ENCODE measurements at regions not wholly inside any gene's neighbourhood (a gene's known extent, or its start where the extent isn't known, plus 50 kb on each side); places are given as distances from the start of the nearest gene placed in this dataset.

GRCh38 chr1:200228081-200228480, 181.8 kb downstream of the ZNF281 start:
- no peak overlapping the region for H4K8ac ChIP-seq (ENCODE audit: extremely low read depth, insufficient read depth, low read length)
- no peak overlapping the region for H2BK5ac ChIP-seq (ENCODE audit: low read depth, low read length)
- H3K56ac ChIP-seq (replicated peaks; ENCODE audit: insufficient read length, low read depth, low read length): no peak overlapping the region
- peak overlapping the region; percentile 88 for H2BK20ac ChIP-seq (ENCODE audit: low read length)
- peak overlapping the region; percentile 27; the same call in 1 of the 2 replicates for H3K18ac ChIP-seq (ENCODE audit: extremely low read depth, low read length)
- no peak overlapping the region for H4K91ac ChIP-seq (replicated peaks; ENCODE audit: insufficient read length, low read length)
- peak overlapping the region; percentile 85; the same call in 1 of the 2 replicates for H2BK12ac ChIP-seq (ENCODE audit: low read depth, low read length)
- H3K4me1 ChIP-seq (replicated peaks in 1 of 4; ENCODE audit: control insufficient read depth in 3 of 4, insufficient read depth in 4 of 4, low read length in 3 of 4): peaks cover 2 to 17% (median 14%) of the 10 kb centered on the region in 4 experiments
- no peak overlapping the region for H3K9ac ChIP-seq (replicated peaks in 1 of 4; ENCODE audit: extremely low read depth in 1 of 4, low read depth in 3 of 4, low read length in 3 of 4)
- no peaks in the 10 kb centered on the region for H4K20me1 ChIP-seq (replicated peaks in 1 of 2; ENCODE audit: control insufficient read depth in 1 of 2, insufficient read depth in 2 of 2, low read length in 2 of 2)
- no peak overlapping the region for H3K4me3 ChIP-seq (ENCODE audit: extremely low read depth in 1 of 4, insufficient read depth in 2 of 4, low read depth in 3 of 4, low read length in 4 of 4)
- CTCF ChIA-PET (ENCODE audit: partially characterized antibody): no interaction called here
- H3K36me3 ChIP-seq (ENCODE audit: control insufficient read depth in 2 of 4, insufficient read depth in 4 of 4, low read length in 3 of 4): no peaks in the 10 kb centered on the region
- no peaks in the 10 kb centered on the region for H3K27me3 ChIP-seq (replicated peaks in 1 of 4; ENCODE audit: control insufficient read depth in 3 of 4, extremely low read depth in 1 of 4, insufficient read depth in 3 of 4, low read length in 3 of 4)
- H3K79me2 ChIP-seq (ENCODE audit: control insufficient read depth in 1 of 2, insufficient read depth in 2 of 2, low read length in 2 of 2): no peaks in the 10 kb centered on the region
- H2AFZ ChIP-seq (ENCODE audit: low read length): peak overlapping the region; percentile 84; the same call in 1 of the 2 replicates
- FAIRE-seq (no peak), DNase-seq (ENCODE audit: low read depth in 1 of 2, low spot score in 2 of 2) (no peak)
- H2BK120ac ChIP-seq (replicated peaks; ENCODE audit: low read depth, low read length): no peak overlapping the region
- no peak overlapping the region for H3K14ac ChIP-seq (ENCODE audit: insufficient read length)
- no peak overlapping the region; a peak in 1 of 4 replicates for H3K4me2 ChIP-seq (ENCODE audit: insufficient read depth in 1 of 2, low read depth in 2 of 2, low read length in 2 of 2)
- no peak for TF ChIP-seq BRCA1 (IDR thresholded peaks at IDR 0.05; ENCODE audit: low read depth, low read length)
- TF ChIP-seq CBX8 (IDR thresholded peaks at IDR 0.05; ENCODE audit: borderline replicate concordance, low read depth, low read length): no peak
- TF ChIP-seq CREB1 (IDR thresholded peaks at IDR 0.05): no peak
- no peak for TF ChIP-seq RXRA (IDR thresholded peaks at IDR 0.05; ENCODE audit: insufficient read depth, low read depth, low read length)
- TF ChIP-seq YY1 (IDR thresholded peaks at IDR 0.05; ENCODE audit: low read depth, low read length): no peak
- TF ChIP-seq NANOG (IDR thresholded peaks at IDR 0.05; ENCODE audit: insufficient read depth, low read depth, low read length, poor library complexity, severe bottlenecking): no peak
- TF ChIP-seq HDAC2 (IDR thresholded peaks at IDR 0.05; ENCODE audit: borderline replicate concordance in 1 of 2, low read depth in 2 of 2, low read length in 2 of 2): no peak
- TF ChIP-seq BCL11A (IDR thresholded peaks at IDR 0.05; ENCODE audit: low read depth in 2 of 2, low read length in 2 of 2): no peak
- no peak for TF ChIP-seq SP4 (IDR thresholded peaks at IDR 0.05; ENCODE audit: low read length)
- no peak for TF ChIP-seq CTBP2 (IDR thresholded peaks at IDR 0.05; ENCODE audit: borderline replicate concordance, insufficient read depth, insufficient read length, low read length)
- TF ChIP-seq RNF2 (IDR thresholded peaks at IDR 0.05; ENCODE audit: borderline replicate concordance, low read depth, low read length, missing control alignments, poor library complexity, severe bottlenecking): no peak
- no peak for TF ChIP-seq ASH2L (IDR thresholded peaks at IDR 0.05; ENCODE audit: low read length)
- TF ChIP-seq POU5F1 (IDR thresholded peaks at IDR 0.05; ENCODE audit: low read depth, low read length): no peak
- WGBS, 2 experiments (ENCODE audit: extremely low coverage in 1 of 2, insufficient coverage in 1 of 2, insufficient read length in 1 of 2, insufficient replicate concordance in 2 of 2, low coverage in 1 of 2, low lambda C conversion rate in 2 of 2, missing lambda C conversion rate in 1 of 2): 44% methylated on average over 6 of the region's 6 CpGs; no CpG with 5 or more reads in 1 of the 2 experiments
- POLR2A ChIA-PET (ENCODE audit: partially characterized antibody): interaction anchor here (1.2 kb wide), 1 partner anchor 22 kb away, joined by 3 read pairs; no protein-coding TSS in a partner anchor
- no peak overlapping the region for H3K27ac ChIP-seq (ENCODE audit: low read depth, low read length)
- H3K9me3 ChIP-seq (ENCODE audit: insufficient read depth in 2 of 2, low read depth in 1 of 2, low read length in 1 of 2): no peaks in the 10 kb centered on the region
- H2BK15ac ChIP-seq (ENCODE audit: low read length): peak overlapping the region; percentile 90; the same call in 1 of the 2 replicates
- H3K4ac ChIP-seq (replicated peaks; ENCODE audit: insufficient read length, low read depth, low read length): no peak overlapping the region
- no peaks in the 10 kb centered on the region for H3K79me1 ChIP-seq (ENCODE audit: low read depth, low read length)
- no peaks in the 10 kb centered on the region; the same call in 1 of the 2 replicates for H3K23me2 ChIP-seq (ENCODE audit: low read depth, low read length)
- H2AK5ac ChIP-seq (ENCODE audit: low read depth, low read length): no peak overlapping the region; the same call in 1 of the 2 replicates
- no peak overlapping the region for H3K23ac ChIP-seq (ENCODE audit: insufficient read length)
- no peak overlapping the region for H4K5ac ChIP-seq (ENCODE audit: insufficient read length, low read depth, low read length)

Data from H1 (cell line).